PC-3 (cell line): ENCODE measurements at regions not wholly inside any gene's neighbourhood (a gene's known extent, or its start where the extent isn't known, plus 50 kb on each side); places are given as distances from the start of the nearest gene placed in this dataset.

Experiments used
- CTCF ChIP-seq: fragments of 300-600 bp; sonication (generic); conservative IDR thresholded peaks from 2 replicates; pipeline ENCODE4 v1.5.1; 2017; ENCODE audit warnings: antibody characterized with exemption, low read depth, mild to moderate bottlenecking, low read length
- EZH2 ChIP-seq: fragments of 300-600 bp; sonication (generic); IDR thresholded peaks from one replicate; pipeline ENCODE4 v1.6.1; 2017; ENCODE audit warnings: antibody characterized with exemption, mild to moderate bottlenecking, low read length; ENCODE audit not compliant: unreplicated experiment

GRCh38 chr6:93571346-93571745, 152.0 kb upstream of the EPHA7 start:
- TF ChIP-seq CTCF (no peak), EZH2 (no peak)
